Adrenal gland (tissue), 9 donors: ENCODE measurements at regions not wholly inside any gene's neighbourhood (a gene's known extent, or its start where the extent isn't known, plus 50 kb on each side); places are given as distances from the start of the nearest gene placed in this dataset.

Source experiments
- DNase-seq, 7 donors: peaks; one replicate each; pipeline ENCODE4 v3.0.0-alpha.2; 2019 to 2020
- H3K27ac ChIP-seq, 5 donors: fragments of 200-600 bp; sonication (generic) in 4 of 5; 1 replicate in 3 of 5; 2 replicates in 2 of 5; pipeline versions ENCODE4 v1.5.1 to v1.8.0; 2016 to 2020; ENCODE audit warnings: mild to moderate bottlenecking in 1 of 5
- H3K27me3 ChIP-seq: fragments of 200-600 bp; 2 replicates; pipeline ENCODE4 v1.8.0; 2021
- H3K36me3 ChIP-seq, 2 donors: fragments of 200-600 bp; replicated peaks in 1 of 2; 1 replicate in 1 of 2; 2 replicates in 1 of 2; pipeline versions ENCODE4 v1.5.1 to v1.8.0; 2018 to 2022
- H3K4me1 ChIP-seq, 2 donors: fragments of 200-600 bp; replicated peaks in 1 of 2; 1 replicate in 1 of 2; 2 replicates in 1 of 2; pipeline versions ENCODE4 v1.5.1 to v1.8.0; 2018 to 2021
- H3K4me3 ChIP-seq, 4 donors: fragments of 200-600 bp; sonication (generic) in 3 of 4; one replicate each; pipeline ENCODE4 v1.5.1; 2016 to 2018
- H3K9me3 ChIP-seq, 3 donors: fragments of 200-600 bp; sonication (generic) in 1 of 3; replicated peaks in 1 of 3; 1 replicate in 2 of 3; 2 replicates in 1 of 3; pipeline versions ENCODE4 v1.5.1 to v1.8.0; 2016 to 2021
- POLR2A ChIP-seq, 2 donors: fragments of 450-650 bp; IDR thresholded peaks; one replicate each; pipeline ENCODE4 v1.6.1; 2017; ENCODE audit warnings: antibody characterized with exemption in 2 of 2, mild to moderate bottlenecking in 2 of 2, moderate library complexity in 1 of 2
- WGBS, 4 donors: extraction: QIAGEN DNeasy Blood & Tissue Kit in 2 of 4; methylation state at CpG; one replicate each; pipeline versions ENCODE4 v1.1.5 to v1.1.7; 2013 to 2017; 5-methylcytosine and 5-hydroxymethylcytosine counted together
- intact Hi-C, 2 donors: fragments of 100-400 bp; cut with DNase I; formaldehyde crosslinking; loops; one replicate each; pipeline versions ENCODE4 v1.14.1 to v1.15.0; 2022 to 2023
- TF ChIP-seq, protein P1 (sequence below), 6 experiments: fragments of 450-650 bp in 4 of 6; fragments of 200-600 bp in 2 of 6; sonication (generic) in 1 of 6; IDR thresholded peaks; 1 replicate in 5 of 6; 2 replicates in 1 of 6; pipeline versions ENCODE4 v1.5.1 to v1.8.0; 2016 to 2021; ENCODE audit warnings: antibody characterized with exemption in 6 of 6, mild to moderate bottlenecking in 2 of 6, moderate library complexity in 1 of 6
- donor health status: healthy with polysubstance abuse.
- donor health status: Bipolar disorder and iron deficiency.
- donor health status: DM: yes; HTN: yes; CAD: no.
- donor health status: DM: no; HTN: no; CAD: no.
- donor health status: DM: no; HTN: no; CAD: no.

DNA sequence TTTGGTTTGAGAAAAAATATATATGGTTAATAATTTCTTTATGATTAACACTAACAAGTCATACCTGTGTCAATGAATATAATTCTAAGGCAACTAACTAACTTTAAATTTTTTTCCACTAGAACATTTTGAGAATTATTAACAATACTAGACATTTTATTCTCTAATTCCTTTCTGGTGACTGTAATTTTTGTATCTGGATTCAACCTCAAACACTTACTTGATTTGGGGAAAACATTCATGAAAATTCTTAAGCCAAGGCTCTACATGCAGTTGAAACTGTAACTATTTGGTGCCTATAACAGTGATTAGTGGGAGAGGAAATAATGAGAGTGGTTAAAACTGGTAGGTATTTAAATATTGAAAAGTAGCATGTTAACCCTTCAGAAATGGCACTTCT, 546.5 kb upstream of the KLHL29 start:
- Histone ChIP-seq H3K4me1 (no peaks in the 10 kb centered on the region), H3K27ac (no peak overlapping the region), H3K9me3 (no peaks in the 10 kb centered on the region), H3K27me3 (no peaks in the 10 kb centered on the region), H3K4me3 (no peak overlapping the region), H3K36me3 (no peaks in the 10 kb centered on the region)
- no peak for DNase-seq
- TF ChIP-seq, protein P1, sequence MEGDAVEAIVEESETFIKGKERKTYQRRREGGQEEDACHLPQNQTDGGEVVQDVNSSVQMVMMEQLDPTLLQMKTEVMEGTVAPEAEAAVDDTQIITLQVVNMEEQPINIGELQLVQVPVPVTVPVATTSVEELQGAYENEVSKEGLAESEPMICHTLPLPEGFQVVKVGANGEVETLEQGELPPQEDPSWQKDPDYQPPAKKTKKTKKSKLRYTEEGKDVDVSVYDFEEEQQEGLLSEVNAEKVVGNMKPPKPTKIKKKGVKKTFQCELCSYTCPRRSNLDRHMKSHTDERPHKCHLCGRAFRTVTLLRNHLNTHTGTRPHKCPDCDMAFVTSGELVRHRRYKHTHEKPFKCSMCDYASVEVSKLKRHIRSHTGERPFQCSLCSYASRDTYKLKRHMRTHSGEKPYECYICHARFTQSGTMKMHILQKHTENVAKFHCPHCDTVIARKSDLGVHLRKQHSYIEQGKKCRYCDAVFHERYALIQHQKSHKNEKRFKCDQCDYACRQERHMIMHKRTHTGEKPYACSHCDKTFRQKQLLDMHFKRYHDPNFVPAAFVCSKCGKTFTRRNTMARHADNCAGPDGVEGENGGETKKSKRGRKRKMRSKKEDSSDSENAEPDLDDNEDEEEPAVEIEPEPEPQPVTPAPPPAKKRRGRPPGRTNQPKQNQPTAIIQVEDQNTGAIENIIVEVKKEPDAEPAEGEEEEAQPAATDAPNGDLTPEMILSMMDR (IDR thresholded peaks at IDR 0.05): no peak
- TF ChIP-seq POLR2A (IDR thresholded peaks at IDR 0.05): no peak
- intact Hi-C loops: no loop called here

DNA sequence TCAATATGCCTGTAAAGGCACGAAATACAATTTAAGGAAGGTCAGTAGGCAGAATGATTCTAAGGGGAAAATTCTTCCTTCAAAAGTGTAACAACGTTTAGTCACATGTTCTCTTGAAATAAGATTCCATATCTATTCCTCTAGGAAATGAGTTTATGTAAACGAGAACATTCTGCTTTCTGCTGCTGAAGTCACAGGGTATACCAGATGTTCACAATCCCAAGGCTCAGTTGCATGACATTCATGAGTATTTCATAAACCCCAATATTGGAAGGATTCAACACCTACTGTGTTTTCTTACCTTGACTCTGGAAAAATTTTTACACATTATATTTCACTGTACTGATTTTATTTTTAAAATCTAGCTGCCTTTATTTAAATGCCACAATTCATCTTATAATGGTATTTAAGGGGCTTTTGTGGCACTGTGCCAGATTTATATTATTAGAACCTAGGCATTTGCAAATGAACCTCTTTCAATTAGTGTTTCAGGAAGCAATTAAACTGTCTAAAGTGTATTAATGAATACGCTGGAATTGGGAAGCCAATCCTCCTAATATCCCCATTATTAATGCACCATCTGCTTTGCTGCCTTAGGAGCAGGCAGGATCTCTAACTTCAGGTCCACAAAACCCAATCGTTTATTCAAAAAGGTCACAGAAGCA, 542.6 kb upstream of the KLHL29 start:
- no peaks in the 10 kb centered on the region for H3K4me1 ChIP-seq
- no peak overlapping the region for H3K27ac ChIP-seq
- H3K4me3 ChIP-seq: no peak overlapping the region
- no peaks in the 10 kb centered on the region for H3K9me3 ChIP-seq
- TF ChIP-seq POLR2A (IDR thresholded peaks at IDR 0.05): no peak
- TF ChIP-seq, protein P1 (IDR thresholded peaks at IDR 0.05): no peak
- WGBS, 4 donors: 68 to 74% (median 70%) methylated on average over 5 of the region's 5 CpGs
- intact Hi-C loops: no loop called here
- no peaks in the 10 kb centered on the region for H3K27me3 ChIP-seq
- DNase-seq: no peak
- H3K36me3 ChIP-seq: no peaks in the 10 kb centered on the region

DNA sequence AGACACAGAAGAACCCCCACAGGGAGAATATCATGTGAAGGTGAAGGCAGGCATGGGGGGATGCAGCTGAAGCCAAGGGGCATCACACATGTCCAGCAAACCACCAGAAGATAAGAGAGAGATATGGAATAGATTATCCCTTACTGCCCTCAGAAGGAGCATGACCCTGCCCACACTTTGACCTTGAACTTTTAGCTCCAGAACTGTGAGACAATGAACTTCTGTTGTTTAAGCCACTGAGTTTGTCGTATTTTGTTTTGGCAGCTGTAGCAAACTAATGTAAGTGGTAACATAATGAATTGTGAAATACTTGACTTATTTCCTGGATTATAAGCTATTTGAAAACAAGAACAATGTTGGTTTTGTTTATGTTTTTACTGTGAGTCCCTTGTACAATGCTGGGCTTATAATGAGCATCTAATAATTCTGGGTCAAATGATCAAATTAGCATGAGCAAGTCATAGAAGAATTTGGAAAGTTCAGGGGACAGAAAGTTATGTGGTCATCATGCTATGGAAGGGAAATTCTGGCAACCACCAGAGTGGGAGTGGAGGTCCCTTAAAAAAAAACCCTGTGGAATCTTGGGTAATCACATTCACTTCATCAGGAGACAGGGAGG, 541.0 kb upstream of the KLHL29 start:
- no peak overlapping the region for H3K27ac ChIP-seq
- no peaks in the 10 kb centered on the region for H3K36me3 ChIP-seq
- TF ChIP-seq, protein P1 (IDR thresholded peaks at IDR 0.05): no peak
- no peak for TF ChIP-seq POLR2A (IDR thresholded peaks at IDR 0.05)
- DNase-seq: no peak
- H3K4me1 ChIP-seq: no peaks in the 10 kb centered on the region
- no peak overlapping the region for H3K4me3 ChIP-seq
- intact Hi-C loops: no loop called here
- 21 to 37% (median 27%) methylated on average over 1 of the region's 1 CpG for WGBS, 4 donors
- no peaks in the 10 kb centered on the region for H3K27me3 ChIP-seq
- no peaks in the 10 kb centered on the region for H3K9me3 ChIP-seq

DNA sequence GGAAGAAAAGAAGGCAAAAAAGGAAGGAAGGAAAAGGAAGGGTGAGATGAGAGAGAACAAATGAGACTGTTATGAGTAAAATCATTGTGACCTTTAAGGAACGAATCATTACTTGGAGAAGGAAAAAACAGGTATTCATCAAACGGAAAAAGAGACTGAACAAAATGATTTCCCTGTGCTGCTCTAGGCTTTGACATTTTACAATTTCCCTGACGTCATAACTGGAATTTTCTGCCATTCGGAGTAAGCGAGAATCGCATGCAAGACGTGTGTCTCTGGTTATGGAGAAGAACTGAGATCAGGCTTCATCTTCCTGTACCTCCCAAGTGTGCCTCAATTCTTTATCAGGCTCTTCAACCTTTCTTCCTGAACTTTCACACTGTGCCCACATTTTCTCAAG, 534.7 kb upstream of the KLHL29 start:
- DNase-seq: no peak
- H3K4me3 ChIP-seq: no peak overlapping the region
- intact Hi-C loops: no loop called here
- no peaks in the 10 kb centered on the region for H3K27me3 ChIP-seq
- no peaks in the 10 kb centered on the region for H3K9me3 ChIP-seq
- H3K4me1 ChIP-seq: no peaks in the 10 kb centered on the region
- no peak overlapping the region for H3K27ac ChIP-seq
- WGBS, 4 donors: 71 to 86% (median 74%) methylated on average over 7 of the region's 7 CpGs
- no peak for TF ChIP-seq POLR2A (IDR thresholded peaks at IDR 0.05)
- TF ChIP-seq, protein P1 (IDR thresholded peaks at IDR 0.05): no peak
- no peaks in the 10 kb centered on the region for H3K36me3 ChIP-seq
